NCI-H748 treated with DMSO at 0.1 percent for 48 hours (cell line): ENCODE measurements at regions not wholly inside any gene's neighbourhood (a gene's known extent, or its start where the extent isn't known, plus 50 kb on each side); places are given as distances from the start of the nearest gene placed in this dataset.

Experiments
- DNase-seq: peaks from one replicate; lab custom pipeline; 2025; lab: John Stamatoyannopoulos, UW

GRCh38 chr15:61798631-61799030, 261.6 kb downstream of the VPS13C start:
- DNase-seq = no peak

- DNase-seq = no peak
Observed at GRCh38 chr15:61796056-61796455, 264.2 kb downstream of the VPS13C start.

GRCh38 chr15:61794881-61795280, 265.4 kb downstream of the VPS13C start:
- DNase-seq = no peak

GRCh38 chr15:61794276-61794675, 266.0 kb downstream of the VPS13C start:
- DNase-seq = no peak

- DNase-seq = no peak
Observed at GRCh38 chr15:61784734-61785133, 275.5 kb downstream of the VPS13C start.

GRCh38 chr15:61780278-61780980, 279.8 kb downstream of the VPS13C start:
- no peak for DNase-seq

- no peak for DNase-seq
Observed at GRCh38 chr15:61777689-61778088, 282.6 kb downstream of the VPS13C start.

- no peak for DNase-seq
Observed at GRCh38 chr15:61769557-61769956, 290.7 kb downstream of the VPS13C start.

- no peak for DNase-seq
Observed at GRCh38 chr15:61768131-61768530, 292.1 kb downstream of the VPS13C start.

- DNase-seq = no peak
Observed at GRCh38 chr15:61764981-61765380, 295.3 kb downstream of the VPS13C start.

GRCh38 chr15:61764141-61764540, 296.1 kb downstream of the VPS13C start:
- no peak for DNase-seq

GRCh38 chr15:61762676-61763075, 297.6 kb downstream of the VPS13C start:
- DNase-seq = no peak

- DNase-seq = no peak
Observed at GRCh38 chr15:61759639-61760038, 300.6 kb downstream of the VPS13C start.

GRCh38 chr15:61756071-61756820, 304.0 kb downstream of the VPS13C start:
- DNase-seq = no peak

GRCh38 chr15:61755467-61755866, 304.8 kb downstream of the VPS13C start:
- DNase-seq = no peak

- no peak for DNase-seq
Observed at GRCh38 chr15:61753018-61753710, 307.1 kb downstream of the VPS13C start.

GRCh38 chr15:61752001-61752400, 308.2 kb downstream of the VPS13C start:
- no peak for DNase-seq

GRCh38 chr15:61750271-61751084, 309.8 kb downstream of the VPS13C start:
- no peak for DNase-seq

- DNase-seq = no peak
Observed at GRCh38 chr15:61749169-61749568, 311.1 kb downstream of the VPS13C start.

GRCh38 chr15:61748529-61748928, 311.7 kb downstream of the VPS13C start:
- no peak for DNase-seq

- no peak for DNase-seq
Observed at GRCh38 chr15:61746589-61746988, 313.7 kb downstream of the VPS13C start.

- no peak for DNase-seq
Observed at GRCh38 chr15:61743345-61743909, 316.8 kb downstream of the VPS13C start.
